H9 (cell line): ENCODE measurements at regions not wholly inside any gene's neighbourhood (a gene's known extent, or its start where the extent isn't known, plus 50 kb on each side); places are given as distances from the start of the nearest gene placed in this dataset.
A peak's percentile ranks its signal among the peaks of the same experiment; 100 is the strongest.

ENCODE experiments used
- DNase-seq: peaks from one replicate; pipeline ENCODE4 v3.0.0-alpha.2; 2017
- H2AFZ ChIP-seq: one replicate; pipeline ENCODE4 v1.6.1; 2013; ENCODE audit warnings: mild to moderate bottlenecking, low read length, control low read depth, moderate library complexity
- H2AK5ac ChIP-seq: 2 replicates; pipeline ENCODE4 v1.6.1; 2013; ENCODE audit warnings: low read length, control low read depth, mixed read lengths; ENCODE audit not compliant: insufficient read length
- H2BK120ac ChIP-seq: one replicate; pipeline ENCODE4 v1.6.1; 2013; ENCODE audit warnings: low read depth, mild to moderate bottlenecking, low read length, control low read depth, inconsistent platforms; ENCODE audit not compliant: poor library complexity, severe bottlenecking
- H2BK12ac ChIP-seq: 2 replicates; pipeline ENCODE4 v1.6.1; 2013; ENCODE audit warnings: low read length, control low read depth, mixed read lengths, low read depth; ENCODE audit not compliant: insufficient read length
- H2BK15ac ChIP-seq: 2 replicates; pipeline ENCODE4 v1.6.1; 2013; ENCODE audit warnings: low read depth, low read length, control low read depth
- H2BK20ac ChIP-seq: one replicate; pipeline ENCODE4 v1.6.1; 2013; ENCODE audit warnings: low read depth, mild to moderate bottlenecking, low read length, control low read depth, inconsistent platforms; ENCODE audit not compliant: poor library complexity, severe bottlenecking
- H2BK5ac ChIP-seq: 2 replicates; pipeline ENCODE4 v1.6.1; 2013; ENCODE audit warnings: low read length, control low read depth, mixed read lengths; ENCODE audit not compliant: insufficient read length
- H3K14ac ChIP-seq: 2 replicates; pipeline ENCODE4 v1.6.1; 2013; ENCODE audit warnings: low read length, control low read depth; ENCODE audit not compliant: insufficient read depth
- H3K18ac ChIP-seq: 2 replicates; pipeline ENCODE4 v1.6.1; 2013; ENCODE audit warnings: low read depth, mild to moderate bottlenecking, mixed read lengths, low read length, control low read depth; ENCODE audit not compliant: insufficient read length
- H3K23ac ChIP-seq: 2 replicates; pipeline ENCODE4 v1.6.1; 2013; ENCODE audit warnings: low read length, control low read depth, mixed read lengths, low read depth; ENCODE audit not compliant: insufficient read length
- H3K23me2 ChIP-seq: 2 replicates; pipeline ENCODE4 v1.6.1; 2013; ENCODE audit warnings: low read depth, mild to moderate bottlenecking, mixed read lengths, low read length, control low read depth; ENCODE audit not compliant: insufficient read length, poor library complexity, severe bottlenecking
- H3K27ac ChIP-seq: 2 replicates; pipeline ENCODE4 v1.5.1; 2013; ENCODE audit warnings: low read length, control low read depth, mixed read lengths, low read depth; ENCODE audit not compliant: insufficient read length
- H3K27me3 ChIP-seq: 2 replicates; pipeline ENCODE4 v1.6.1; 2013; ENCODE audit warnings: low read length, control low read depth, inconsistent platforms; ENCODE audit not compliant: insufficient read depth
- H3K4ac ChIP-seq: 2 replicates; pipeline ENCODE4 v1.6.1; 2013; ENCODE audit warnings: low read depth, mild to moderate bottlenecking, control low read depth, inconsistent platforms, low read length, moderate library complexity
- H3K4me1 ChIP-seq: 2 replicates; pipeline ENCODE4 v1.6.1; 2013; ENCODE audit warnings: low read length, control low read depth, inconsistent platforms; ENCODE audit not compliant: insufficient read depth
- H3K4me2 ChIP-seq: 2 replicates; pipeline ENCODE4 v1.6.1; 2013; ENCODE audit warnings: low read length, control low read depth, mixed read lengths; ENCODE audit not compliant: insufficient read length, insufficient read depth
- H3K56ac ChIP-seq: 2 replicates; pipeline ENCODE4 v1.6.1; 2013; ENCODE audit warnings: low read depth, mild to moderate bottlenecking, mixed read lengths, low read length, control low read depth; ENCODE audit not compliant: insufficient read length
- H3K79me1 ChIP-seq: 2 replicates; pipeline ENCODE4 v1.6.1; 2013; ENCODE audit warnings: low read depth, mild to moderate bottlenecking, moderate library complexity, low read length, control low read depth, inconsistent platforms; ENCODE audit not compliant: insufficient read depth, poor library complexity, severe bottlenecking
- H3K79me2 ChIP-seq: 2 replicates; pipeline ENCODE4 v1.6.1; 2013; ENCODE audit warnings: low read length, control low read depth, inconsistent platforms; ENCODE audit not compliant: insufficient read depth
- H3K9ac ChIP-seq: 2 replicates; pipeline ENCODE4 v1.6.1; 2013; ENCODE audit warnings: low read length, control low read depth, mixed read lengths; ENCODE audit not compliant: insufficient read length; ENCODE audit errors: extremely low read depth
- H3K9me3 ChIP-seq: one replicate; pipeline ENCODE4 v1.6.1; 2013; ENCODE audit warnings: low read depth, low read length, inconsistent platforms; ENCODE audit not compliant: control insufficient read depth
- H3T11ph ChIP-seq: one replicate; pipeline ENCODE4 v1.6.1; 2013; ENCODE audit warnings: mild to moderate bottlenecking, low read length, control low read depth, inconsistent platforms
- H4K20me1 ChIP-seq: one replicate; pipeline ENCODE4 v1.6.1; 2013; ENCODE audit not compliant: control insufficient read depth, insufficient read length, insufficient read depth
- H4K5ac ChIP-seq: 2 replicates; pipeline ENCODE4 v1.6.1; 2013; ENCODE audit warnings: low read depth, mild to moderate bottlenecking, mixed read lengths, low read length, control low read depth; ENCODE audit not compliant: insufficient read length
- H4K8ac ChIP-seq: replicated peaks from 2 replicates; pipeline ENCODE4 v1.6.1; 2013; ENCODE audit warnings: low read length, control low read depth, mixed read lengths, low read depth; ENCODE audit not compliant: insufficient read length
- H4K91ac ChIP-seq: 2 replicates; pipeline ENCODE4 v1.6.1; 2013; ENCODE audit warnings: low read depth, mild to moderate bottlenecking, moderate library complexity, mixed read lengths, low read length, control low read depth; ENCODE audit not compliant: insufficient read length
- H3K27ac Mint-ChIP-seq, 3 experiments: 2 replicates in 2 of 3; 3 replicates in 1 of 3; pipeline ENCODE4 v1.8.0; 2020 to 2021; ENCODE audit warnings: mixed read lengths in 3 of 3, mild to moderate bottlenecking in 1 of 3, moderate library complexity in 1 of 3
- H3K27me3 Mint-ChIP-seq: 2 replicates; pipeline ENCODE4 v1.8.0; 2021; ENCODE audit warnings: low read depth, mild to moderate bottlenecking, moderate library complexity, mixed read lengths
- H3K36me3 Mint-ChIP-seq, 3 experiments: 2 replicates in 2 of 3; 3 replicates in 1 of 3; pipeline ENCODE4 v1.8.0; 2020 to 2021; ENCODE audit warnings: low read depth in 3 of 3, mixed read lengths in 3 of 3; ENCODE audit not compliant: insufficient read depth in 1 of 3
- H3K4me1 Mint-ChIP-seq, 2 experiments: 2 replicates each; pipeline ENCODE4 v1.8.0; 2020; ENCODE audit warnings: mixed read lengths in 2 of 2
- H3K4me3 Mint-ChIP-seq, 2 experiments: 2 replicates in 1 of 2; 3 replicates in 1 of 2; pipeline ENCODE4 v1.8.0; 2020 to 2021; ENCODE audit warnings: mild to moderate bottlenecking in 2 of 2, mixed read lengths in 2 of 2, moderate library complexity in 1 of 2
- H3K9me3 Mint-ChIP-seq, 2 experiments: 2 replicates in 1 of 2; 3 replicates in 1 of 2; pipeline ENCODE4 v1.8.0; 2020; ENCODE audit warnings: mild to moderate bottlenecking in 2 of 2, mixed read lengths in 2 of 2, moderate library complexity in 1 of 2
- CTCF ChIP-seq: fragments of 200-600 bp; sonication (generic); conservative IDR thresholded peaks from 3 replicates; pipeline ENCODE4 v1.8.0; 2021; ENCODE audit warnings: antibody characterized with exemption, mild to moderate bottlenecking
- WGBS: extraction: QIAGEN DNeasy Blood & Tissue Kit; methylation state at CpG from one replicate; pipeline ENCODE4 v1.1.7; 2013; ENCODE audit warnings: missing lambda C conversion rate, low lambda C conversion rate, mixed read lengths; ENCODE audit not compliant: insufficient read length; ENCODE audit errors: extremely low coverage; 5-methylcytosine and 5-hydroxymethylcytosine counted together

GRCh38 chr6:94636780-94637385, 940.5 kb upstream of the MANEA start:
- Histone ChIP-seq H3K27ac (no peak overlapping the region), H3K23ac (no peak overlapping the region), H4K5ac (no peak overlapping the region), H4K91ac (no peak overlapping the region), H2BK5ac (no peak overlapping the region), H2BK12ac (no peak overlapping the region), H3K79me2 (no peaks in the 10 kb centered on the region), H3K79me1 (no peaks in the 10 kb centered on the region), H3K14ac (no peak overlapping the region), H3K4ac (no peak overlapping the region), H3K4me1 (no peaks in the 10 kb centered on the region), H3K23me2 (no peaks in the 10 kb centered on the region), H3K27me3 (no peaks in the 10 kb centered on the region), H4K20me1 (no peaks in the 10 kb centered on the region), H2AK5ac (no peak overlapping the region), H3K56ac (no peak overlapping the region), H3K9ac (no peak overlapping the region), H2BK15ac (no peak overlapping the region), H3K18ac (no peak overlapping the region), H4K8ac (no peak overlapping the region), H2BK120ac (no peak overlapping the region), H2BK20ac (no peak overlapping the region), H3K4me2 (no peak overlapping the region), H3K9me3 (no peaks in the 10 kb centered on the region), H3T11ph (no peak overlapping the region), H2AFZ (no peak overlapping the region)
- Mint-ChIP-seq H3K36me3 (no peaks in the 10 kb centered on the region), H3K9me3 (no peaks in the 10 kb centered on the region), H3K4me3 (no peak overlapping the region), H3K27ac (no peak overlapping the region), H3K27me3 (no peaks in the 10 kb centered on the region), H3K4me1 (peaks cover 4% of the 10 kb centered on the region in 2 experiments; a peak in 2 of 4 replicates)
- peak; percentile 70 for TF ChIP-seq CTCF
- DNase-seq, result peak; percentile 36
- WGBS, result no CpG with 5 or more reads among the region's 4 CpGs
